Neural progenitor cell (in vitro differentiated cells): ENCODE measurements at regions not wholly inside any gene's neighbourhood (a gene's known extent, or its start where the extent isn't known, plus 50 kb on each side); places are given as distances from the start of the nearest gene placed in this dataset.
A peak's percentile ranks its signal among the peaks of the same experiment; 100 is the strongest.

Source experiments
- DNase-seq: peaks from one replicate; pipeline ENCODE4 v3.0.0-alpha.2; 2016; ENCODE audit warnings: low spot score
- H2AFZ ChIP-seq: fragments of 200-600 bp; sonication (generic); replicated peaks from 2 replicates; pipeline ENCODE4 v1.6.1; 2016; ENCODE audit warnings: antibody characterized with exemption
- H3F3A ChIP-seq: fragments of 200-600 bp; sonication (generic); 2 replicates; pipeline ENCODE4 v1.6.1; 2016; ENCODE audit warnings: antibody characterized with exemption, low read depth
- H3K27ac ChIP-seq: fragments of 200-600 bp; sonication (generic); 2 replicates; pipeline ENCODE4 v1.5.1; 2016; ENCODE audit warnings: mild to moderate bottlenecking
- H3K27me3 ChIP-seq: fragments of 200-600 bp; sonication (generic); 2 replicates; pipeline ENCODE4 v1.6.1; 2016; ENCODE audit warnings: mild to moderate bottlenecking, moderate library complexity
- H3K36me3 ChIP-seq: fragments of 200-600 bp; sonication (generic); 2 replicates; pipeline ENCODE4 v1.5.1; 2016
- H3K4me1 ChIP-seq: fragments of 200-600 bp; sonication (generic); 2 replicates; pipeline ENCODE4 v1.6.1; 2016; ENCODE audit warnings: mixed run types
- H3K4me2 ChIP-seq: fragments of 200-600 bp; sonication (generic); 2 replicates; pipeline ENCODE4 v1.6.1; 2016
- H3K4me3 ChIP-seq: fragments of 200-600 bp; sonication (generic); 2 replicates; pipeline ENCODE4 v1.5.1; 2016
- H3K79me2 ChIP-seq: fragments of 200-600 bp; sonication (generic); 2 replicates; pipeline ENCODE4 v1.6.1; 2016; ENCODE audit warnings: low read depth
- H3K9ac ChIP-seq: fragments of 200-600 bp; sonication (generic); 2 replicates; pipeline ENCODE4 v1.6.1; 2016
- H3K9me3 ChIP-seq: fragments of 200-600 bp; sonication (generic); 2 replicates; pipeline ENCODE4 v1.5.1; 2016; ENCODE audit warnings: low read depth
- H4K20me1 ChIP-seq: fragments of 200-600 bp; sonication (generic); 2 replicates; pipeline ENCODE4 v1.6.1; 2016; ENCODE audit warnings: low read depth
- H3K27ac Mint-ChIP-seq: 3 replicates; pipeline ENCODE4 v1.8.0; 2021; ENCODE audit warnings: mixed read lengths
- H3K27me3 Mint-ChIP-seq: 2 replicates; pipeline ENCODE4 v1.8.0; 2022; ENCODE audit warnings: low read depth, mild to moderate bottlenecking, inconsistent platforms, moderate library complexity, mixed read lengths; ENCODE audit not compliant: insufficient read depth
- H3K36me3 Mint-ChIP-seq: 3 replicates; pipeline ENCODE4 v1.8.0; 2021; ENCODE audit warnings: mixed read lengths
- H3K4me1 Mint-ChIP-seq: 3 replicates; pipeline ENCODE4 v1.8.0; 2021; ENCODE audit warnings: mixed read lengths
- H3K4me3 Mint-ChIP-seq: 3 replicates; pipeline ENCODE4 v1.8.0; 2021; ENCODE audit warnings: mild to moderate bottlenecking, moderate library complexity, mixed read lengths
- H3K9me3 Mint-ChIP-seq: 3 replicates; pipeline ENCODE4 v1.8.0; 2020; ENCODE audit warnings: mixed read lengths
- EZH2 ChIP-seq: fragments of 200-600 bp; sonication (generic); IDR thresholded peaks from 2 replicates; pipeline ENCODE4 v1.6.1; 2017; ENCODE audit warnings: antibody characterized with exemption, mild to moderate bottlenecking, moderate library complexity
- EZH2phosphoT487 ChIP-seq: fragments of 200-600 bp; sonication (generic); IDR thresholded peaks from 2 replicates; pipeline ENCODE4 v1.6.1; 2017; ENCODE audit warnings: antibody characterized with exemption
- TF ChIP-seq, protein P1 (sequence below): fragments of 200-600 bp; sonication (generic); IDR thresholded peaks from 2 replicates; pipeline ENCODE4 v1.5.1; 2017; ENCODE audit warnings: antibody characterized with exemption, mild to moderate bottlenecking

GRCh38 chr5:4243479-4244264 lies 648.0 kb downstream of the IRX1 start:
- H3K36me3 Mint-ChIP-seq, result no peaks in the 10 kb centered on the region
- peaks cover 2% of the 10 kb centered on the region for H3K27me3 Mint-ChIP-seq
- no peak overlapping the region for H3K9ac ChIP-seq
- DNase-seq, result no peak
- no peak for TF ChIP-seq EZH2phosphoT487
- TF ChIP-seq EZH2, result no peak
- TF ChIP-seq, protein P1, sequence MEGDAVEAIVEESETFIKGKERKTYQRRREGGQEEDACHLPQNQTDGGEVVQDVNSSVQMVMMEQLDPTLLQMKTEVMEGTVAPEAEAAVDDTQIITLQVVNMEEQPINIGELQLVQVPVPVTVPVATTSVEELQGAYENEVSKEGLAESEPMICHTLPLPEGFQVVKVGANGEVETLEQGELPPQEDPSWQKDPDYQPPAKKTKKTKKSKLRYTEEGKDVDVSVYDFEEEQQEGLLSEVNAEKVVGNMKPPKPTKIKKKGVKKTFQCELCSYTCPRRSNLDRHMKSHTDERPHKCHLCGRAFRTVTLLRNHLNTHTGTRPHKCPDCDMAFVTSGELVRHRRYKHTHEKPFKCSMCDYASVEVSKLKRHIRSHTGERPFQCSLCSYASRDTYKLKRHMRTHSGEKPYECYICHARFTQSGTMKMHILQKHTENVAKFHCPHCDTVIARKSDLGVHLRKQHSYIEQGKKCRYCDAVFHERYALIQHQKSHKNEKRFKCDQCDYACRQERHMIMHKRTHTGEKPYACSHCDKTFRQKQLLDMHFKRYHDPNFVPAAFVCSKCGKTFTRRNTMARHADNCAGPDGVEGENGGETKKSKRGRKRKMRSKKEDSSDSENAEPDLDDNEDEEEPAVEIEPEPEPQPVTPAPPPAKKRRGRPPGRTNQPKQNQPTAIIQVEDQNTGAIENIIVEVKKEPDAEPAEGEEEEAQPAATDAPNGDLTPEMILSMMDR, result no peak
- no peak overlapping the region for H3K4me3 ChIP-seq
- H3K4me2 ChIP-seq, result no peak overlapping the region
- no peak overlapping the region for H2AFZ ChIP-seq
- H3K4me1 Mint-ChIP-seq, result peaks cover 5% of the 10 kb centered on the region
- H3K9me3 Mint-ChIP-seq, result peaks cover 2% of the 10 kb centered on the region
- no peak overlapping the region for H3K27ac ChIP-seq
- no peaks in the 10 kb centered on the region for H3K36me3 ChIP-seq
- no peaks in the 10 kb centered on the region for H3K9me3 ChIP-seq
- H3K4me1 ChIP-seq, result no peaks in the 10 kb centered on the region
- H4K20me1 ChIP-seq, result no peaks in the 10 kb centered on the region
- no peaks in the 10 kb centered on the region for H3K27me3 ChIP-seq
- no peak overlapping the region for H3K27ac Mint-ChIP-seq
- H3K4me3 Mint-ChIP-seq, result no peak overlapping the region
- H3K79me2 ChIP-seq, result no peaks in the 10 kb centered on the region
- H3F3A ChIP-seq, result no peaks in the 10 kb centered on the region

DNA sequence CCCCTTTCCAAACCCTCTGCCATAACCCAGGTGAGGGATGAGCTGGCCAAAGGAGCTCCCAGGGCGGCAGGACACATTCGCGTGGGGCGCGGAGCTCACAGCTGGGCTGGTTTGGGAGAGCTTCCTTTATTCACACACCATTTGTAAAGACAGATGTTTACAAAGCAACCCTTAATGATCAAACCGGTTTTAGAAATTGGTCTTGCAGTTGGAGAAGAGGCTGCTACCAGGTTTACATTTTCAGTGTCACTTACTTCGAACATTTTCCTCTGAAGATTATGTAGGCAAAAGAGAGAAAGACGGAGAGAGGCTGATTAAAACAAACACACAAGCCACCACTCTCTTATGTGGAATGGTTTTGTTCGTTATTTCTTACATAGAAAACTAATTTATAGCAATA lies 648.7 kb downstream of the IRX1 start:
- H3K79me2 ChIP-seq, result no peaks in the 10 kb centered on the region
- H3K9me3 ChIP-seq, result no peaks in the 10 kb centered on the region
- Mint-ChIP-seq H3K9me3 (peaks cover 2% of the 10 kb centered on the region), H3K4me3 (no peak overlapping the region), H3K27ac (no peak overlapping the region), H3K27me3 (peaks cover 2% of the 10 kb centered on the region), H3K4me1 (peaks cover 2% of the 10 kb centered on the region), H3K36me3 (no peaks in the 10 kb centered on the region)
- H3K4me2 ChIP-seq, result no peak overlapping the region
- no peaks in the 10 kb centered on the region for H3K36me3 ChIP-seq
- DNase-seq, result no peak
- H3K27ac ChIP-seq, result no peak overlapping the region
- no peaks in the 10 kb centered on the region for H3K27me3 ChIP-seq
- peak overlapping the region; percentile 37 for H2AFZ ChIP-seq
- H3K4me1 ChIP-seq, result no peaks in the 10 kb centered on the region
- TF ChIP-seq, protein P1, result no peak
- TF ChIP-seq EZH2, result no peak
- no peak for TF ChIP-seq EZH2phosphoT487
- H3K4me3 ChIP-seq, result no peak overlapping the region
- H4K20me1 ChIP-seq, result no peaks in the 10 kb centered on the region
- H3K9ac ChIP-seq, result no peak overlapping the region
- H3F3A ChIP-seq, result no peaks in the 10 kb centered on the region

- peaks cover 2% of the 10 kb centered on the region for H3K27me3 Mint-ChIP-seq
- no peaks in the 10 kb centered on the region for H3K36me3 Mint-ChIP-seq
- no peak overlapping the region for H3K4me3 Mint-ChIP-seq
- Histone ChIP-seq H3K9ac (no peak overlapping the region), H3F3A (no peaks in the 10 kb centered on the region), H3K9me3 (no peaks in the 10 kb centered on the region), H3K79me2 (no peaks in the 10 kb centered on the region), H3K4me2 (no peak overlapping the region), H3K4me1 (no peaks in the 10 kb centered on the region), H3K4me3 (no peak overlapping the region), H2AFZ (peak overlapping the region; percentile 85), H3K27ac (no peak overlapping the region), H3K36me3 (no peaks in the 10 kb centered on the region), H4K20me1 (no peaks in the 10 kb centered on the region), H3K27me3 (no peaks in the 10 kb centered on the region)
- no peaks in the 10 kb centered on the region for H3K4me1 Mint-ChIP-seq
- H3K9me3 Mint-ChIP-seq, result peaks cover 2% of the 10 kb centered on the region
- no peak for DNase-seq
- H3K27ac Mint-ChIP-seq, result no peak overlapping the region
- TF ChIP-seq, protein P1, result no peak
- TF ChIP-seq EZH2, result no peak
- no peak for TF ChIP-seq EZH2phosphoT487
These were observed 649.4 kb downstream of the IRX1 start for GRCh38 chr5:4245076-4245475.
